Transverse colon (tissue), 4 donors: ENCODE measurements at regions not wholly inside any gene's neighbourhood (a gene's known extent, or its start where the extent isn't known, plus 50 kb on each side); places are given as distances from the start of the nearest gene placed in this dataset.

Experiments used
- DNase-seq: peaks from one replicate; pipeline ENCODE4 v3.0.0-alpha.2; 2019
- H3K27ac ChIP-seq, 4 donors: fragments of 200-600 bp; sonication (generic); 2 replicates each; pipeline ENCODE4 v1.5.1; 2016 to 2018; ENCODE audit warnings: inconsistent platforms in 4 of 4
- H3K27me3 ChIP-seq: fragments of 200-600 bp; sonication (generic); 2 replicates; pipeline ENCODE4 v1.5.1; 2017; ENCODE audit warnings: inconsistent platforms
- H3K36me3 ChIP-seq, 4 donors: fragments of 200-600 bp; sonication (generic); 2 replicates each; pipeline ENCODE4 v1.5.1; 2017 to 2019; ENCODE audit warnings: inconsistent platforms in 4 of 4
- H3K4me1 ChIP-seq, 4 donors: fragments of 200-600 bp; sonication (generic); 2 replicates each; pipeline ENCODE4 v1.5.1; 2017 to 2020; ENCODE audit warnings: inconsistent platforms in 4 of 4
- H3K4me3 ChIP-seq, 4 donors: fragments of 200-600 bp; sonication (generic); 1 replicate in 1 of 4; 2 replicates in 3 of 4; pipeline versions ENCODE4 v1.5.1 to v1.6.1; 2017 to 2019; ENCODE audit warnings: inconsistent platforms in 4 of 4
- H3K9me3 ChIP-seq, 2 donors: fragments of 200-600 bp; sonication (generic); 2 replicates each; pipeline ENCODE4 v1.5.1; 2017 to 2019; ENCODE audit warnings: inconsistent platforms in 2 of 2
- EP300 ChIP-seq: sonication (generic); formaldehyde crosslinking; IDR thresholded peaks from one replicate; pipeline ENCODE4 v1.6.1; 2017; ENCODE audit warnings: antibody characterized with exemption, low read depth
- POLR2A ChIP-seq: fragments of 450-650 bp; IDR thresholded peaks from one replicate; pipeline ENCODE4 v1.6.1; 2016; ENCODE audit warnings: antibody characterized with exemption, mild to moderate bottlenecking, moderate library complexity
- POLR2AphosphoS5 ChIP-seq, 3 donors: sonication (generic); formaldehyde crosslinking; IDR thresholded peaks; one replicate each; pipeline ENCODE4 v1.6.1; 2016; ENCODE audit warnings: antibody characterized with exemption in 3 of 3
- WGBS, 2 donors: methylation state at CpG; one replicate each; pipeline ENCODE4 v1.1.5; 2018; ENCODE audit warnings: low coverage in 1 of 2; 5-methylcytosine and 5-hydroxymethylcytosine counted together
- in situ Hi-C, 4 donors: fragments of 200-750 bp; cut with MboI; loops; one replicate each; pipeline versions ENCODE4 v1.15.0 to v1.15.1; 2017; ENCODE audit warnings: low sequenced_read_pairs in 3 of 4, low pct_ligation_motif_present in 1 of 4, low pct_unique_long_range_greater_than_20kb in 1 of 4
- intact Hi-C: fragments of 100-400 bp; cut with DNase I; formaldehyde crosslinking; loops from one replicate; pipeline ENCODE4 v1.15.1; 2023; ENCODE audit warnings: low total_unique reads
- TF ChIP-seq, protein P1 (sequence below), 5 experiments: fragments of 200-600 bp in 3 of 5; fragments of 450-650 bp in 2 of 5; sonication (generic) in 3 of 5; IDR thresholded peaks; 1 replicate in 2 of 5; 2 replicates in 3 of 5; pipeline ENCODE4 v1.5.1; 2016 to 2017; ENCODE audit warnings: antibody characterized with exemption in 5 of 5, inconsistent platforms in 3 of 5, mild to moderate bottlenecking in 2 of 5, moderate library complexity in 1 of 5

DNA sequence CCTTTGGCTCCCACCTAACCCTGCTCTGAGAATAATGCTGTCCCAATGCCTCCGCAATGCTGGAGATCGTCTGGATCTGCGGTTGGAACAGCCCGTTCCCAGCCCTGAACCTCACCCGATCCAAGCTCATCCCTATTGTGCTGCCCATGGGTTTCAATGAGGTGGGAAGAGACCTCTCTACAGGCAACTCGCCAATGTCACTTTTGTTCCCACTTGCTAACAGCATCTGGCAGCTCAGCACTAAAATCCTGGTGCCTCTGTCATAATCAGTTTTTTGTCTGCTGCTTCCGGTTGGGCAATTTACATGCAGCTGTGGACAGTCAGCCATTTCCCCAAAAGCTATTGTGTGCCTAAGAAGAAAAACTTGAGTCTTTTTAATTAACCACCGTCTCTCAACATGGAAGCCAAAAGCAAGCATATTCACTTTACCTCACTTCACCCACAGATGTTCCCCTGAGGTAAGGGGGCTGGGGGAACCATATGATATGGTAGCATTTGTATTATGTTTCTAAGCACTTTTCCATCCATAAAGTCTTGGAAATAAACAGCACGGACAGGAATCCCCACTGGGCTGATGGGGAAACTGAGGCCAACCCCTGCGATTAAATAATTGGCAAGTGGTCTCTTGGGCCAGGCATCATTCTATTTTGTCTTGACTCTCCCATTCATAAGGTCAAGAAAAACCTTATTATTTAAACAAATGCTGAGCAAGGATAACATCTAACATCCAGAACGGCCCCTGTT is 159.2 kb upstream of the CDH5 start:
- no peak for DNase-seq
- no peaks in the 10 kb centered on the region for H3K9me3 ChIP-seq
- H3K4me3 ChIP-seq: no peak overlapping the region
- TF ChIP-seq POLR2AphosphoS5 (IDR thresholded peaks at IDR 0.05) (no peak), POLR2A (no peak), EP300 (no peak)
- TF ChIP-seq, protein P1, sequence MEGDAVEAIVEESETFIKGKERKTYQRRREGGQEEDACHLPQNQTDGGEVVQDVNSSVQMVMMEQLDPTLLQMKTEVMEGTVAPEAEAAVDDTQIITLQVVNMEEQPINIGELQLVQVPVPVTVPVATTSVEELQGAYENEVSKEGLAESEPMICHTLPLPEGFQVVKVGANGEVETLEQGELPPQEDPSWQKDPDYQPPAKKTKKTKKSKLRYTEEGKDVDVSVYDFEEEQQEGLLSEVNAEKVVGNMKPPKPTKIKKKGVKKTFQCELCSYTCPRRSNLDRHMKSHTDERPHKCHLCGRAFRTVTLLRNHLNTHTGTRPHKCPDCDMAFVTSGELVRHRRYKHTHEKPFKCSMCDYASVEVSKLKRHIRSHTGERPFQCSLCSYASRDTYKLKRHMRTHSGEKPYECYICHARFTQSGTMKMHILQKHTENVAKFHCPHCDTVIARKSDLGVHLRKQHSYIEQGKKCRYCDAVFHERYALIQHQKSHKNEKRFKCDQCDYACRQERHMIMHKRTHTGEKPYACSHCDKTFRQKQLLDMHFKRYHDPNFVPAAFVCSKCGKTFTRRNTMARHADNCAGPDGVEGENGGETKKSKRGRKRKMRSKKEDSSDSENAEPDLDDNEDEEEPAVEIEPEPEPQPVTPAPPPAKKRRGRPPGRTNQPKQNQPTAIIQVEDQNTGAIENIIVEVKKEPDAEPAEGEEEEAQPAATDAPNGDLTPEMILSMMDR (IDR thresholded peaks at IDR 0.05): no peak
- H3K27me3 ChIP-seq: no peaks in the 10 kb centered on the region
- H3K4me1 ChIP-seq: peaks cover 0 to 5% (median 1%) of the 10 kb centered on the region in 4 donors
- intact Hi-C loops: no loop called here
- 73 to 79% methylated on average over 8 to 11 of the region's 11 CpGs for WGBS, 2 donors
- H3K27ac ChIP-seq: peak overlapping the region in 1 of 4 donors; percentile 13
- in situ Hi-C loops: no loop called here
- no peaks in the 10 kb centered on the region for H3K36me3 ChIP-seq

DNA sequence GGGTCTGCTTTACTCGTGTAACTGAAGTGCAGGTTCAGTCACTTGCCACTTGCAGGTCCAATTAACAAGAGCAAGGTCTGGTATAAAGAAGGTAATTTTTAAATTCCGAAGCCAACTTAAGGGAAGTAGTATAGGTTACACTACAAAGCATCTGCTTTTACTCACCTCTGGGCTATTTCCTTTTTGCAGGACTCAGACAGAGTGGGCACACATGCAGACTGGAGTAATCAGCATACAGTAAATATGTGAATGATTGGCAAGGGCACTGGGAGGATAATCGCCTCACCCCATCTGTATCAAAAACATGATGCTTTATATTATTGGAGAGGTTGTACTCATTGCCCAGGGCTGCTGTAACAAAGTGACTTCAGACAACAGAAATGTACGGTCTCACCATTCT is 160.1 kb upstream of the CDH5 start:
- 75 to 82% methylated on average over 3 to 4 of the region's 4 CpGs for WGBS, 2 donors
- intact Hi-C loops: no loop called here
- TF ChIP-seq POLR2AphosphoS5 (IDR thresholded peaks at IDR 0.05): no peak
- TF ChIP-seq, protein P1 (IDR thresholded peaks at IDR 0.05): no peak
- Histone ChIP-seq H3K36me3 (no peaks in the 10 kb centered on the region), H3K9me3 (no peaks in the 10 kb centered on the region), H3K27me3 (no peaks in the 10 kb centered on the region), H3K27ac (no peak overlapping the region), H3K4me3 (no peak overlapping the region), H3K4me1 (peaks cover 0 to 5% (median 1%) of the 10 kb centered on the region in 4 donors)
- in situ Hi-C loops: no loop called here
- DNase-seq: no peak

DNA sequence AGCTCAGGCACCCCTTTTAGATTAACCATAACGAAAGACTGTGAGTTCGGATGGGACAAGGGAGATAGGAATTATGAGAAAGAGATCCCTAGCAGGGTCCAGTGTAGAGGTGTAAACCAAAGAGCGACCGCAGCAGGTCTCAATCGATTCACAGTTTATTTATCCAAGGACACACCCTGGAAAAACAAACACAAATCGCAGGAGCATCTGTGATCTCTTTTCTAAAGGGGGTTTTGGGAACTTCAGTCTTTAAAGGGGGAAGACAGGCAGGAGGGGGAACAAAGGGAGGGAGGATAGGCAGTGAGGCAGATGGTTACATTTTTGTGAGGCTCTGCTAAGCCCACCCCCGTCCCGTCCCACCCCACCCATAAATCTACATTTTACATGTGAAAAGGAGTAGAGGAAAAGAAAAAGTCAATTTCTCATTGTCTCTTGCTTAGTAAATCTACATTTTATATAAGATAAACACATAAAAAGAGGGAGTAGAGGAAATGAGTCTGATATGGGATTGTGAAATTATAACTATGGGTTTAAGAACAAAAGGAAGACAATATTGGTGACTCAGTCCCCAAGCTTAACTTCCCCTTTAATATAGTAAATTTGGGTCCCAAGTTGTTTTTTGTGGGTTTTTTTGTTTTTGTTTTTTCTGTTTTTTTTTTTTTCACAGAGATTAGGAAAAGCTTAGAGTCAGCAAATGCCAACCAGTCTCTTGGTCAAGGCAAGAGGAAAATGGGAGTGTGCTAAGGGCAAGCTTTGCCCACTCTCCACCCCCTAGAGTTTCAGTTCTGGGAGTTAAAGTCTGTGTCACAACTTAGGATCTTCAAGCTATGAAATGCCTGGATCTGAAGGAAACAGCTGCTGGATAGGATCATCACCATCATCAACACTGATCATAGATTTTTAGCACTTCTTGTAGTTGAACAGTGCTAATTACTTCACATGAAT is 160.9 kb upstream of the CDH5 start:
- TF ChIP-seq, protein P1 (IDR thresholded peaks at IDR 0.05): no peak
- TF ChIP-seq POLR2AphosphoS5 (IDR thresholded peaks at IDR 0.05): no peak
- TF ChIP-seq POLR2A: no peak
- TF ChIP-seq EP300: no peak
- Histone ChIP-seq H3K4me1 (peaks cover 0 to 5% (median 1%) of the 10 kb centered on the region in 4 donors), H3K27ac (peak overlapping the region in 1 of 4 donors; percentile 11), H3K4me3 (no peak overlapping the region), H3K9me3 (no peaks in the 10 kb centered on the region), H3K27me3 (no peaks in the 10 kb centered on the region), H3K36me3 (no peaks in the 10 kb centered on the region)
- whole genome bisulfite sequencing, 2 donors: 32 to 46% methylated on average over 8 of the region's 8 CpGs
- DNase-seq: no peak
- intact Hi-C loops: no loop called here
- in situ Hi-C loops: no loop called here

DNA sequence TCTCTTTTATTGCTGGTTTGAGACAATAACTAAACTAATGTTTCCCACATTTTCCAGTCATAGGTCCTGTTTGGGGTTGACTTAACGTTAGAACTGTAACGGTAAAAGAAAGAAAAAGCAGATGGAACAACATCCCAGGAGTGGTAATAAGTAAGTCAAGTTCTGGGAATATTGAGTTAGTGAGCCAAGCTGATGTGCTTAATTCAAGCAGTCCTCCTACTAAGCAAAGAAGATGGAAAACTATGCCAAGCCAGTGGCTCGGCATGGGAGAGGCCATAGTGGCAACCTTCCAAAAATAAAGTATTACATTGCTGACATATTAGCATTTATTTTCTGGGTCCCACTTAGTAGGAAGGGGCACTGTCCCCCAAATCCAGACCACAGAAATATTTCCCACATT is 161.7 kb upstream of the CDH5 start:
- H3K4me3 ChIP-seq: no peak overlapping the region
- 63 to 87% methylated on average over 3 of the region's 3 CpGs for WGBS, 2 donors
- no peaks in the 10 kb centered on the region for H3K9me3 ChIP-seq
- in situ Hi-C loops (no loop called here), intact Hi-C loops (no loop called here)
- DNase-seq: no peak
- TF ChIP-seq, protein P1 (IDR thresholded peaks at IDR 0.05): no peak
- no peak for TF ChIP-seq POLR2A
- no peak for TF ChIP-seq POLR2AphosphoS5 (IDR thresholded peaks at IDR 0.05)
- no peak for TF ChIP-seq EP300
- H3K27me3 ChIP-seq: no peaks in the 10 kb centered on the region
- H3K36me3 ChIP-seq: no peaks in the 10 kb centered on the region
- peaks cover 0 to 5% (median 1%) of the 10 kb centered on the region in 4 donors for H3K4me1 ChIP-seq
- no peak overlapping the region for H3K27ac ChIP-seq
